ENCODE measurements at regions not wholly inside any gene's neighbourhood (a gene's known extent, or its start where the extent isn't known, plus 50 kb on each side); places are given as distances from the start of the nearest gene placed in this dataset.
A peak's percentile ranks its signal among the peaks of the same experiment; 100 is the strongest.
"Not testable (repeated sequence)": the region's sequence is repeated elsewhere in the genome, so short reads cannot be mapped to it uniquely, and the experiment has no call there.

GRCh38 chr14:41051801-41052200 is 554.9 kb upstream of the LRFN5 start:
- DNase-seq, result no peak

- no peak for DNase-seq
These were observed 558.9 kb upstream of the LRFN5 start for GRCh38 chr14:41047763-41048162.

GRCh38 chr14:41037388-41037787 is 569.3 kb upstream of the LRFN5 start:
- DNase-seq, result no peak

- DNase-seq, result no peak
These were observed 571.7 kb upstream of the LRFN5 start for GRCh38 chr14:41034969-41035368.

GRCh38 chr14:41022932-41023331 is 583.7 kb upstream of the LRFN5 start:
- no peak for DNase-seq

GRCh38 chr14:41016213-41016612 is 590.5 kb upstream of the LRFN5 start:
- DNase-seq, result no peak

GRCh38 chr14:41000350-41000749 is 606.3 kb upstream of the LRFN5 start:
- DNase-seq, result no peak

- no peak for DNase-seq
These were observed 617.4 kb upstream of the LRFN5 start for GRCh38 chr14:40989260-40989659.

GRCh38 chr14:40987481-40987880 is 619.2 kb upstream of the LRFN5 start:
- no peak for DNase-seq

GRCh38 chr14:40986655-40987054 is 620.0 kb upstream of the LRFN5 start:
- no peak for DNase-seq

- no peak for DNase-seq
These were observed 621.1 kb upstream of the LRFN5 start for GRCh38 chr14:40985584-40985983.

- DNase-seq, result no peak
These were observed 623.1 kb upstream of the LRFN5 start for GRCh38 chr14:40983604-40984003.

GRCh38 chr14:40981247-40981646 is 625.4 kb upstream of the LRFN5 start:
- DNase-seq, result no peak

- DNase-seq, result not testable (repeated sequence)
These were observed 646.4 kb upstream of the LRFN5 start for GRCh38 chr14:40960257-40960656.

- peak; percentile 15 for DNase-seq
These were observed 651.6 kb upstream of the LRFN5 start for GRCh38 chr14:40955131-40955505.

GRCh38 chr14:40954448-40955130 is 652.1 kb upstream of the LRFN5 start:
- DNase-seq, result not testable (repeated sequence)

GRCh38 chr14:40944521-40944920 is 662.2 kb upstream of the LRFN5 start:
- no peak for DNase-seq

GRCh38 chr14:40936861-40937260 is 669.8 kb upstream of the LRFN5 start:
- DNase-seq, result no peak

- no peak for DNase-seq
These were observed 686.3 kb upstream of the LRFN5 start for GRCh38 chr14:40920380-40920779.

GRCh38 chr14:40911141-40911540 is 695.5 kb upstream of the LRFN5 start:
- DNase-seq, result no peak

- no peak for DNase-seq
These were observed 696.8 kb upstream of the LRFN5 start for GRCh38 chr14:40909906-40910305.

GRCh38 chr14:40903709-40904108 is 703.0 kb upstream of the LRFN5 start:
- no peak for DNase-seq

- no peak for DNase-seq
These were observed 707.2 kb upstream of the LRFN5 start for GRCh38 chr14:40899435-40899834.

- no peak for DNase-seq
These were observed 711.8 kb upstream of the LRFN5 start for GRCh38 chr14:40894846-40895245.

- no peak for DNase-seq
These were observed 717.5 kb upstream of the LRFN5 start for GRCh38 chr14:40889126-40889525.

- DNase-seq, result no peak
These were observed 718.8 kb upstream of the LRFN5 start for GRCh38 chr14:40887912-40888311.

Data from SHP77 treated with DMSO at 0.1 percent for 48 hours (cell line).